ENCODE measurements at regions not wholly inside any gene's neighbourhood (a gene's known extent, or its start where the extent isn't known, plus 50 kb on each side); places are given as distances from the start of the nearest gene placed in this dataset.

- Histone ChIP-seq H3K4me1 (ENCODE audit: control insufficient read depth in 1 of 2, insufficient read depth in 1 of 2, low read depth in 1 of 2, low read length in 1 of 2) (peaks cover 18 to 23% of the 10 kb centered on the region in 2 experiments), H3K4me3 (ENCODE audit: low read depth in 1 of 2, low read length in 1 of 2) (peak overlapping the region in 1 of 2 experiments; percentile 25), H3K36me3 (no peaks in the 10 kb centered on the region), H3K27me3 (no peaks in the 10 kb centered on the region), H3K9me3 (no peaks in the 10 kb centered on the region), H3K27ac (peak overlapping the region; percentile 72)
- no peak for TF ChIP-seq CTCF (IDR thresholded peaks at IDR 0.05)
These were observed 55.7 kb upstream of the SLC7A11 start for GRCh38 chr4:138297743-138298405.

DNA sequence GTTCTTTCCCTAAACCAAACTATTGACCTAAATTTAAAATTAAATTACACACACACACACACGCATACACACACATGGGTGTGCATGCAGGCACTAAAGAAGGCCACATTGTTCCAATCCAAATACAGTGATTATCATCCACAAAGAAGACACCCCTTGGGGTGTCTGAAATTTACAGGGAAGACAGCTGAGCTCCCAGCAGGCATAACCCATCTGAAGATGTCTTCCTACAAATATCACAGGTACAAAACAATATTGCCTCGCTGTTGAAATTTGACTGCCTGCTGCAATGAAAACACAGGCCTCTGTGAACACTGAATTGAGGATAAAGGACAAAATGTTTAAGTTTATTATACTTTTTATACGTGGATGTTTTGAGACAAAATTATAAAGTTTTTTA lies 50.2 kb upstream of the SLC7A11 start:
- no peak overlapping the region for H3K4me3 ChIP-seq (ENCODE audit: low read depth in 1 of 2, low read length in 1 of 2)
- no peaks in the 10 kb centered on the region for H3K4me1 ChIP-seq (ENCODE audit: control insufficient read depth in 1 of 2, insufficient read depth in 1 of 2, low read depth in 1 of 2, low read length in 1 of 2)
- no peaks in the 10 kb centered on the region for H3K36me3 ChIP-seq
- no peaks in the 10 kb centered on the region for H3K27me3 ChIP-seq
- H3K27ac ChIP-seq, result no peak overlapping the region
- no peaks in the 10 kb centered on the region for H3K9me3 ChIP-seq
- TF ChIP-seq CTCF (IDR thresholded peaks at IDR 0.05), result no peak
